ENCODE measurements at regions not wholly inside any gene's neighbourhood (a gene's known extent, or its start where the extent isn't known, plus 50 kb on each side); places are given as distances from the start of the nearest gene placed in this dataset.
"Not testable (repeated sequence)": the region's sequence is repeated elsewhere in the genome, so short reads cannot be mapped to it uniquely, and the experiment has no call there.

- TF ChIP-seq CTCF, POLR2A, POLR2AphosphoS5 (IDR thresholded peaks at IDR 0.05): not testable (repeated sequence)
These were observed 135.0 kb downstream of the NPIPA8 start for GRCh38 chr16:18201511-18201910.

All from breast epithelium (tissue), 3 donors.